ENCODE measurements at regions not wholly inside any gene's neighbourhood (a gene's known extent, or its start where the extent isn't known, plus 50 kb on each side); places are given as distances from the start of the nearest gene placed in this dataset.
"Not testable (repeated sequence)": the region's sequence is repeated elsewhere in the genome, so short reads cannot be mapped to it uniquely, and the experiment has no call there.

- peak; percentile 80 for DNase-seq (ENCODE audit: low spot score)
These were observed 201.3 kb downstream of the RBM46 start for GRCh38 chr4:154982187-154983047.

DNA sequence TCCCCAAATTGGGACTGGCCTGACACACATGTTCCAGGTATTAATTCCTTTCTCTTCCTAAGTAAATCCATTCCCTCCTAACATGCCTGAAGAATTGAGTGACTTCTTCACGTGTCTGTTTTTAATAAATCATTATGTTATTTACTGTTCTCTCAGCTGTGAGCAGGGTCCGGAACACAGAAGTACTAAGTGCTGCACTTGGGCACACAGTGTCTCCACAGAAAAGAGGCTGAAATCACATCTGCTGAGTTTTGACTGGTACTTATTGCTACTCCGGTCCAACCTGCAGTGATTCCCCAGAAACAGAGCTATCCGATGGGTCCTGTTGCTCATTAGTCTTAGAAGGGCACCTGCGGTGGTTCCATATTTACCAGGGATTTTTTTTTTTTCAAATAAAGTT, 202.6 kb downstream of the RBM46 start:
- DNase-seq (ENCODE audit: low spot score): no peak

- no peak for DNase-seq (ENCODE audit: low spot score)
These were observed 203.1 kb downstream of the RBM46 start for GRCh38 chr4:154984148-154984547.

GRCh38 chr4:154984616-154985015, 203.5 kb downstream of the RBM46 start:
- no peak for DNase-seq (ENCODE audit: low spot score)

GRCh38 chr4:154985673-154986072, 204.6 kb downstream of the RBM46 start:
- DNase-seq (ENCODE audit: low spot score): no peak

GRCh38 chr4:154988511-154988910, 207.4 kb downstream of the RBM46 start:
- no peak for DNase-seq (ENCODE audit: low spot score)

DNA sequence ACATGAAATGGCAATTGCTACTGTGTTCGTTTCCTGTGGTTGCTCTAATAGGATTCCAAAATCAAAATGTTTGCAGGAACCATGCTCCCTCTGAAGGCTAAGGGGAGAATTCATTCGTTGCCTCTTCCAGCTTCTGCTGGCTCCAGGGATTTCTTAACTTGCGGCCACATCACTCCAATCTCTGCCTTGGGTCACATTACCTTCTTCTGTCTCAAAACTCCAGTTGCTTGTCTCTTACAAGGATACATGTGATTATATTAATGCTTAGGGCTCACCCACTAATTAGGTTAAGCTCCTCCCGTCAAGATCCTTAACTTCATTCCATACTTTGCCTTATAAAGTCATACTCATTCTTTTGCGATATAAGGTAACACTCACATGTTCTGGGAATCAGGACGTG, 208.4 kb downstream of the RBM46 start:
- DNase-seq (ENCODE audit: low spot score): no peak

- not testable (repeated sequence) for DNase-seq (ENCODE audit: low spot score)
These were observed 210.6 kb upstream of the NPY2R start for GRCh38 chr4:154997866-154998265.

DNA sequence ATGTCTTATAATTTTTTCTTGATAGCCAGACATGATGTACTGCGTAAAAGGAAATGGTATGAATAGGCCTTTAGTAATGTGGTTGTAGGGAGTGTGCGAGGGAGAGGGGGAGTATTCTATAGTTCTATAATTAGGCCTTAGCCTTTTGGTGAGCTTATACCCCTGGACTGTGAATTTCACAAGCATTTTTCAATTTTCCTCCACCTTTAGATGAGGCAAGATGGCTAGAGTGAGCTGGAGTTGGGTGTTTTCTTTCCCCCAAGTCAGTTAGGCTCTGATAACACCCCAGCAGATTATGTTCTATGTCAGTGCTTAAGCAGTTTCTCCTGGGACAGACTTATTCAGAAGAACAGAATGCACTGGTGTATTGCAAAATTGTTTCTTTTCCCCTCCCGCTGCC, 210.2 kb upstream of the NPY2R start:
- no peak for DNase-seq (ENCODE audit: low spot score)

GRCh38 chr4:154998773-154999172, 209.7 kb upstream of the NPY2R start:
- DNase-seq (ENCODE audit: low spot score): no peak

DNA sequence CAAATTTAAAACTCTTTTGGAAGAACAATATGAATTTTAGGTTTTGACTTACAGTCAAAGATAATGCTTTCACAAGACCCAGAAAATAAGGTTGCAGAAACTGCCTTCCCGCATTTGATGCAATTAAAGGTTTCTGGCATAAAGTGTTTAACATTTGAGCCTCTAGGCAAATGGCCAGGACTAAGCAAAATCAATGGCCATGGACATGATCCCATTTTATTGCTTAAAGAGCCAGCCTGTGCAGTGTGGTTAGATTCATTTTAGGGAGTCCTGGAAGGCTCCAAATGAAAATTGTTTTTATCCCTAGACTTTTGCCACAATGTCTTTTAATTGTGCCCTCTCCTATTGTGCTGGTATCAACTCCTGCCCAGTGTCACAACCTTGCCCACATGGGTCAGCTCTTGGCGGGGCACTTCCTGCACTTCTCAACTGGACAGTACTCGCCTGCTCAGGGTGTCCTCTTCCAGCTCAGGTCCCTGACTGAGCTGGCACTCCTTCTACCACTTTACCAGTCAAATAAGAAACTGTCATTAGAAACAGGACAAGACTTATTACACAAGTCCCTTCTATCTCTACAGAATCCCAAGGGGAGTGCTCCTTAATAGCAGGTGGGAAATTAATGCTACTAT, 208.4 kb upstream of the NPY2R start:
- no peak for DNase-seq (ENCODE audit: low spot score)

- DNase-seq (ENCODE audit: low spot score): no peak
These were observed 207.2 kb upstream of the NPY2R start for GRCh38 chr4:155001251-155001650.

DNA sequence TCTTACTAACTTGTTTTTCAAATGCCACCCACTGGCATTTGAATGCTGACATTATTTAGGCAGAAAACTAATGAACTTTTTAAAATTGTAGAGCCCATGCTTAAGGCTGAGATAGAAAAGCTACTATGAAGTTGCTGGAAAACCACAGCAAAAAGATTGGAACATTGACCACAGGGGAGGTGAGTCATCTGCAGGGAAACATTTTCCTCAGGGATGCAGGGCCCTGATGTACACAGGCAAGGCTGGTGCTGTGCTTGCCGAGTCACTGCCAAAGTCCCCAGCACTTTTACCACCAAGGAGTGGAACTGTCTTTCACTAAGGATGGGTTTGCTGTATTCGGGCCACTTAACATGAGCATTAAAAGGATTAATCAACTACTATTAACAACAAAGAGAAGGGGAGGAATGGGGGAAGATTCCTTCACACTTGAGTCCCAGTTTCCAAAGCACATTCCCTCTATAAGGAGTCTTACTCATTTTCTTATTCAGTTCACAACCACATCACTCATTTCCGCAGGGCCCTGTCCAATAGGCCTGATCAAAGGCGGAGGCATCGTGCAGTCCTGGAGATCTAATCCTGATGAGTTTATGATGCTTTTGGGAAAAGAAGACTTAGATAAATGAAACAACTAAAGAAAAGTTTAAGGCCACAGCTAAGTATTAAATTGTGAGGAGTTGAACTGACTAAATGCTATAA, 202.9 kb upstream of the NPY2R start:
- DNase-seq (ENCODE audit: low spot score): peak; percentile 26

GRCh38 chr4:155007660-155008176, 200.7 kb upstream of the NPY2R start:
- no peak for DNase-seq (ENCODE audit: low spot score)

DNA sequence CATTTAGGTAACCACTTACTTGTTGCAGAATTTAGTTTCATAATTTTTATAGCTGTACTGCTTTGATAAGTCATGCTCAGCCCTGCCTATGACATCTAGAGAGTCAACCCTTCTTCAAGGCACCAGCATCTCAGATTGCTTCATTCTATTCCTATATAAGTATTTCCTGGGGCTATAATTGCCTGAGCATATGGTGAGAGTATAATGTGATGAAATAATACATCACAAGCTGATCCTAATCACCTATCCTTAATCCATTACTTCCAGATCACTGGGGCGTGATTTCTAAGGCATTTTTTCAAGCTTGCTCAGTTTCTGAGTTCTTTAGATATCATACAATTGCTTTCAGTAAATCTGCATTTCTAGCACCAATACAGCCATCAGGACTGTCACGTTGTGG, 200.0 kb upstream of the NPY2R start:
- no peak for DNase-seq (ENCODE audit: low spot score)

GRCh38 chr4:155009288-155009687, 199.1 kb upstream of the NPY2R start:
- DNase-seq (ENCODE audit: low spot score): no peak

DNA sequence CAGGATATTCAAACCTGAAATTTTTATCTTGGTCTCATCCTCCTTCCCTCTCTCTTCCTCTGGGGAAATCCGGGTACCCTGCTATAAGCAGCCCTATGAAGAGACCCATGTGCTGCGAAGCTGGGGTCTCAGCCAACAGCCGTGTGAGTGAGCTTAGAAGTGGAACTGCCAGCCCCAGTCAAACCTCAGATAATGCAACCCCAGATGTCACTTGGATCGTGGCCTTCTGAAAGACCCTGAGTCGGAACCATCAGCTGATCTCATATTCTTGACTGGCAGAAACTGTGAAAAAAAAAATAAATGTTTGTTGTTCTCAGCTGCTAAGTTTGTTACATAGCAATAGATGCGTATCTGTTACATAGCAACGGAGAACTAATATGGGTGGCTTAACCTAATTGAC, 198.1 kb upstream of the NPY2R start:
- DNase-seq (ENCODE audit: low spot score): no peak

GRCh38 chr4:155011163-155011780, 197.2 kb upstream of the NPY2R start:
- DNase-seq (ENCODE audit: low spot score): no peak

DNA sequence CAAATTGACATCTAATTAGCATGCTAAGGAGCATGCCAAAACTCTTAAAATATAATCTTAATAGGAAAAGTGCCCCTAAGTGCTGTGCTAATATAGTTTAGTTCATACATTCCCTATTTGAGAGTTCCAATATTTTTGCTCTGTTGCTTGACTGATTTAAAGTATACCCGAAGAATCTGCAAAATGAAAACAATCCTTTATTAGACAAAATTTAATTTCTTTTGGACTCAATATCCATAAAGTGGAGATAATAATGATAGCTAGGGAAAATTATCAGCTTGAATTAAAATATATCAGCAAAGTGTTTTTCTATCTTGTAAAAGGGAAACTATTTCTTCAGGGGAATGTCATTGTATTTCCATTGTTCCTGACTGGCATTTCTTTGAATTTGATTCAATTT, 196.0 kb upstream of the NPY2R start:
- DNase-seq (ENCODE audit: low spot score): no peak

- no peak for DNase-seq (ENCODE audit: low spot score)
These were observed 191.0 kb upstream of the NPY2R start for GRCh38 chr4:155017426-155017825.

GRCh38 chr4:155025762-155026457, 182.5 kb upstream of the NPY2R start:
- DNase-seq (ENCODE audit: low spot score): peak; percentile 60

GRCh38 chr4:155026715-155027114, 181.7 kb upstream of the NPY2R start:
- peak; percentile 61 for DNase-seq (ENCODE audit: low spot score)
